ENCODE measurements at regions not wholly inside any gene's neighbourhood (a gene's known extent, or its start where the extent isn't known, plus 50 kb on each side); places are given as distances from the start of the nearest gene placed in this dataset.
"Not testable (repeated sequence)": the region's sequence is repeated elsewhere in the genome, so short reads cannot be mapped to it uniquely, and the experiment has no call there.

- TF ChIP-seq, protein P1, sequence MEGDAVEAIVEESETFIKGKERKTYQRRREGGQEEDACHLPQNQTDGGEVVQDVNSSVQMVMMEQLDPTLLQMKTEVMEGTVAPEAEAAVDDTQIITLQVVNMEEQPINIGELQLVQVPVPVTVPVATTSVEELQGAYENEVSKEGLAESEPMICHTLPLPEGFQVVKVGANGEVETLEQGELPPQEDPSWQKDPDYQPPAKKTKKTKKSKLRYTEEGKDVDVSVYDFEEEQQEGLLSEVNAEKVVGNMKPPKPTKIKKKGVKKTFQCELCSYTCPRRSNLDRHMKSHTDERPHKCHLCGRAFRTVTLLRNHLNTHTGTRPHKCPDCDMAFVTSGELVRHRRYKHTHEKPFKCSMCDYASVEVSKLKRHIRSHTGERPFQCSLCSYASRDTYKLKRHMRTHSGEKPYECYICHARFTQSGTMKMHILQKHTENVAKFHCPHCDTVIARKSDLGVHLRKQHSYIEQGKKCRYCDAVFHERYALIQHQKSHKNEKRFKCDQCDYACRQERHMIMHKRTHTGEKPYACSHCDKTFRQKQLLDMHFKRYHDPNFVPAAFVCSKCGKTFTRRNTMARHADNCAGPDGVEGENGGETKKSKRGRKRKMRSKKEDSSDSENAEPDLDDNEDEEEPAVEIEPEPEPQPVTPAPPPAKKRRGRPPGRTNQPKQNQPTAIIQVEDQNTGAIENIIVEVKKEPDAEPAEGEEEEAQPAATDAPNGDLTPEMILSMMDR (IDR thresholded peaks at IDR 0.05): no peak
- no peak for TF ChIP-seq POLR2A (IDR thresholded peaks at IDR 0.05)
- Histone ChIP-seq H3K36me3 (no peaks in the 10 kb centered on the region), H3K4me1 (no peaks in the 10 kb centered on the region), H3K27me3 (no peaks in the 10 kb centered on the region), H3K4me3 (no peak overlapping the region), H3K27ac (no peak overlapping the region), H3K9me3 (no peaks in the 10 kb centered on the region)
- ATAC-seq (no peak), DNase-seq (no peak)
- 32 to 52% (median 45%) methylated on average over 1 of the region's 1 CpG for WGBS, 4 donors
- intact Hi-C loops (cut with DNase I): no loop called here
Observed at GRCh38 chr2:142629193-142629592, 248.3 kb upstream of the KYNU start.

DNA sequence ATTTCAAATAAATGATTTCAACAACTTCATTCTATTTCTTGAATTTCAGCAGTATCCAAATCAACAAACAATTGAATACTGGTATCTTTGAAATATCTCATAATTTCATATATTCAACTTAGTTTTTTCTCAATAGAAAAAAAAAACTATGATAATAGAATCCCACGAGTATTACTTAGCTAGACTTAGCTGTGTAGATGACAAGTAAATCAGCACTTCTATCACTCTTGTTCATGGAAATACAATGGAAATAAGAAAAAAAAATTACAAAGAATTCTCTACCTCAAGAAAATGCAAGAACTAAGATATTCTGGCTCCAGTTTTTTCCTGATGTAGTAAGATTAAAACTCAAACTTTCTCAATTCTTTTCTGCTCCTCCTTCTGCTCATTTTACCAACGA lies 256.2 kb upstream of the KYNU start:
- no peak for ATAC-seq
- Histone ChIP-seq H3K4me3 (no peak overlapping the region), H3K27ac (no peak overlapping the region), H3K4me1 (no peaks in the 10 kb centered on the region), H3K36me3 (no peaks in the 10 kb centered on the region), H3K27me3 (no peaks in the 10 kb centered on the region), H3K9me3 (no peaks in the 10 kb centered on the region)
- intact Hi-C loops (cut with DNase I): no loop called here
- TF ChIP-seq, protein P1 (IDR thresholded peaks at IDR 0.05): no peak
- TF ChIP-seq POLR2A (IDR thresholded peaks at IDR 0.05): no peak
- no peak for DNase-seq
- WGBS, 4 donors: 54 to 67% (median 58%) methylated on average over 2 of the region's 2 CpGs

DNA sequence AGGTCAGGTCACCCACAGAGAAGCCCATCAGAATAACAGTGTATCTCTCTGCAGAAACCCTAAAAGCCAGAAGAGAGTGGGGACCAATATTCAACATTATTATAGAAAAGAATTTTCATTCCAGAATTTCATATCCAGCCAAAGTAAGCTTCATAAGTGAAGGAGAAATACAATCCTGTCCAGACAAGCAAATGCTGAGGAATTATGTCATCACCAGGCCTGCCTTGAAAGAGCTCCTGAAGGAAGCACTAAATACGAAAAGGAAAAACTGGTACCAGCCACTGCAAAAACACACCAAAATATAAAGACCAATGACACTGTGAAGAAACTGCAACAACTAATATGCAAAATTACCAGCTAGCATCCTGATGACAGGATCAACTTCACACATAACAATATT lies 260.0 kb upstream of the KYNU start:
- no peak for TF ChIP-seq POLR2A (IDR thresholded peaks at IDR 0.05)
- TF ChIP-seq, protein P1 (IDR thresholded peaks at IDR 0.05): no peak
- Histone ChIP-seq H3K27ac (no peak overlapping the region), H3K4me1 (no peaks in the 10 kb centered on the region), H3K36me3 (no peaks in the 10 kb centered on the region), H3K4me3 (no peak overlapping the region), H3K27me3 (peaks cover 0 to 5% (median 0%) of the 10 kb centered on the region in 9 donors), H3K9me3 (no peaks in the 10 kb centered on the region)
- WGBS, 4 donors: 70 to 83% (median 73%) methylated on average over 1 of the region's 1 CpG
- intact Hi-C loops (cut with DNase I): no loop called here
- ATAC-seq: no peak
- no peak for DNase-seq

GRCh38 chr2:142615876-142616275 lies 261.6 kb upstream of the KYNU start:
- no peak overlapping the region for H3K4me3 ChIP-seq
- 82 to 89% (median 84%) methylated on average over 7 to 9 of the region's 9 CpGs for WGBS, 4 donors
- no peaks in the 10 kb centered on the region for H3K36me3 ChIP-seq
- intact Hi-C loops (cut with DNase I): no loop called here
- peaks cover 0 to 5% (median 0%) of the 10 kb centered on the region in 9 donors for H3K27me3 ChIP-seq
- ATAC-seq (no peak), DNase-seq (no peak)
- no peak overlapping the region for H3K27ac ChIP-seq
- no peaks in the 10 kb centered on the region for H3K4me1 ChIP-seq
- TF ChIP-seq POLR2A (IDR thresholded peaks at IDR 0.05): no peak
- TF ChIP-seq, protein P1 (IDR thresholded peaks at IDR 0.05): no peak
- no peaks in the 10 kb centered on the region for H3K9me3 ChIP-seq

DNA sequence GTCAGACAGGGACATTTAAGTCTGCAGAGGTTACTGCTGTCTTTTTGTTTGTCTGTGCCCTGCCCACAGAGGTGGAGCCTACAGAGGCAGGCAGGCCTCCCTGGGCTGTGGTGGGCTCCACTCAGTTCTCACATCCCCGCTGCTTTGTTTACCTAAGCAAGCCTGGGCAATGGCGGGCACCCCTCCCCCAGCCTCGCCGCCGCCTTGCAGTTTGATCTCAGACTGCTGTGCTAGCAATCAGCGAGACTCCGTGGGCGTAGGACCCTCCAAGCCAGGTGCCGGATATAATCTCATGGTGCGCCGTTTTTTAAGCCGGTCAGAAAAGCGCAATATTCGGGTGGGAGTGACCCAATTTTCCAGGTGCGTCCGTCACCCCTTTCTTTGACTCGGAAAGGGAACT lies 264.3 kb upstream of the KYNU start:
- H3K4me3 ChIP-seq; H3K27ac ChIP-seq; H3K27me3 ChIP-seq; ATAC-seq; H3K36me3 ChIP-seq; H3K9me3 ChIP-seq; H3K4me1 ChIP-seq; intact Hi-C loops (cut with DNase I): not testable (repeated sequence)
- DNase-seq: peak in 1 of 5 donors; percentile 35
- 86 to 98% (median 91%) methylated on average over 14 to 17 of the region's 17 CpGs for WGBS, 4 donors
